RWPE2 (cell line): ENCODE measurements at regions not wholly inside any gene's neighbourhood (a gene's known extent, or its start where the extent isn't known, plus 50 kb on each side); places are given as distances from the start of the nearest gene placed in this dataset.
A peak's percentile ranks its signal among the peaks of the same experiment; 100 is the strongest.

Source experiments
- ATAC-seq: fragments of 200-7000 bp; cut with Tn5 transposase; 3 replicates; pipeline ENCODE4 v1.9.1; 2021; ENCODE audit warnings: low read depth
- DNase-seq: peaks from one replicate; pipeline ENCODE4 v3.0.0-alpha.2; 2020; ENCODE audit warnings: low spot score
- H3K27ac ChIP-seq: fragments of 450-650 bp; 2 replicates; pipeline ENCODE4 v1.5.1; 2017; ENCODE audit warnings: mild to moderate bottlenecking; ENCODE audit not compliant: poor library complexity, severe bottlenecking
- H3K27me3 ChIP-seq: fragments of 250-450 bp; sonication (Bioruptor Pico); 2 replicates; pipeline ENCODE4 v1.5.1; 2021; ENCODE audit warnings: mild to moderate bottlenecking, moderate library complexity; ENCODE audit not compliant: insufficient read depth, poor library complexity, severe bottlenecking
- H3K36me3 ChIP-seq: fragments of 250-450 bp; sonication (Bioruptor Pico); 2 replicates; pipeline ENCODE4 v1.5.1; 2020; ENCODE audit warnings: low read depth, mild to moderate bottlenecking, moderate library complexity
- H3K4me1 ChIP-seq: fragments of 250-450 bp; sonication (Bioruptor Pico); 2 replicates; pipeline ENCODE4 v1.5.1; 2021; ENCODE audit warnings: mild to moderate bottlenecking, moderate library complexity; ENCODE audit not compliant: insufficient read depth, poor library complexity, severe bottlenecking
- H3K4me3 ChIP-seq: fragments of 250-450 bp; sonication (Bioruptor Pico); 2 replicates; pipeline ENCODE4 v1.5.1; 2021; ENCODE audit warnings: mild to moderate bottlenecking, moderate library complexity; ENCODE audit not compliant: severe bottlenecking
- H3K9me3 ChIP-seq: fragments of 250-450 bp; sonication (Bioruptor Pico); 2 replicates; pipeline ENCODE4 v1.5.1; 2021; ENCODE audit warnings: mild to moderate bottlenecking, moderate library complexity; ENCODE audit not compliant: severe bottlenecking
- TF ChIP-seq, protein P1 (sequence below): fragments of 450-650 bp; IDR thresholded peaks from one replicate; pipeline ENCODE4 v1.5.1; 2017; ENCODE audit warnings: mild to moderate bottlenecking, moderate library complexity; ENCODE audit not compliant: poor library complexity, severe bottlenecking

DNA sequence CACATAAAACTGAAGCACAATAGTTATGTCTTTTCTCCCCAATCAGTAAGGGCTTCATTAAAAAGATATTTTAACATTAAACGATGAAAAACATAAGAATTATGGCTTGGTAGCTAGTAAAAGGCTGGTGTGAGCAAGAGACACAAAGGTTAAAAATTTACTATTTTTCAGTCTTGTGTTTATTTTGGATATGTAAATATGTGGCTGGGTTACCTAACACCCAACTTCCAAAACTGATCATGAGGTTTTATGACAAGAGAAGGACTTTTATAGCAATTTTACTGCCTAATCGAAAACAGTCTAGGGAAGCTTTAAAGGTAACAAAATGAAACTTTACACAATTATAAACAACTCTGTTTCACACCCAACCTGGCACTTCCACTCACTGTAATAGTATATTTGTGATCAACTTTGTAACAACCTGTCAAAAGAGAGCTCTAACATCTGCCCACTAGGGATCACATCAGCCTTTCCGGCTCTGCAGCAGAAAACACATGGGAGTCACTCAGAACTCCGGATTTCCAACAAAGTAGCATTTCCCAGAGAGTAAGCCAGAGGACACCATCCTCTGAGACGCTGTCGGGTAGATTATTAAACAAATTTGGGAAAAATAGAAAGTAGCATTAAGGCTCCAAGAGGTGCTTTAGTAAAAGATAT, 123.4 kb upstream of the C2CD4B start:
- Histone ChIP-seq H3K27ac (no peak overlapping the region), H3K9me3 (no peaks in the 10 kb centered on the region), H3K4me1 (no peaks in the 10 kb centered on the region), H3K27me3 (peaks cover 56% of the 10 kb centered on the region), H3K4me3 (no peak overlapping the region), H3K36me3 (no peaks in the 10 kb centered on the region)
- ATAC-seq: no peak
- DNase-seq: no peak
- TF ChIP-seq, protein P1, sequence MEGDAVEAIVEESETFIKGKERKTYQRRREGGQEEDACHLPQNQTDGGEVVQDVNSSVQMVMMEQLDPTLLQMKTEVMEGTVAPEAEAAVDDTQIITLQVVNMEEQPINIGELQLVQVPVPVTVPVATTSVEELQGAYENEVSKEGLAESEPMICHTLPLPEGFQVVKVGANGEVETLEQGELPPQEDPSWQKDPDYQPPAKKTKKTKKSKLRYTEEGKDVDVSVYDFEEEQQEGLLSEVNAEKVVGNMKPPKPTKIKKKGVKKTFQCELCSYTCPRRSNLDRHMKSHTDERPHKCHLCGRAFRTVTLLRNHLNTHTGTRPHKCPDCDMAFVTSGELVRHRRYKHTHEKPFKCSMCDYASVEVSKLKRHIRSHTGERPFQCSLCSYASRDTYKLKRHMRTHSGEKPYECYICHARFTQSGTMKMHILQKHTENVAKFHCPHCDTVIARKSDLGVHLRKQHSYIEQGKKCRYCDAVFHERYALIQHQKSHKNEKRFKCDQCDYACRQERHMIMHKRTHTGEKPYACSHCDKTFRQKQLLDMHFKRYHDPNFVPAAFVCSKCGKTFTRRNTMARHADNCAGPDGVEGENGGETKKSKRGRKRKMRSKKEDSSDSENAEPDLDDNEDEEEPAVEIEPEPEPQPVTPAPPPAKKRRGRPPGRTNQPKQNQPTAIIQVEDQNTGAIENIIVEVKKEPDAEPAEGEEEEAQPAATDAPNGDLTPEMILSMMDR: no peak

DNA sequence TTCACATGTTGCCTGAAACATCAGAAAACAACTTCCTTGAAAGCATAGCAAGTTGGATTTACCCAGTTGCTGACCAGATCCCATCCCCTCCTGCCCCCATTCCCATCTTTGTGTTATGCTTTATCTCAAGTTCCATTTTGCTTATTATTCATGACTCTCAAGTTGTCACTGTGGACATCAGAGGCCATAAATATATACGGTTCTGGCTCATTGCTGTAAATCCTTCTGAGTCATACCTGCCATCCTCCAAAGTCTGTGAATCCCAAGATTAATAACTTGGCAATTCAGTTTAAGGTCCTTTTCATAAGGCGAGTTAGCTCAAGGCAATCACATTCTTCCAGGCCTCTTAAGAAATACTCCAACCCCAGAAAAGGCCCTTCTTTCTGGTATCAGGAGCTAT, 126.2 kb upstream of the C2CD4B start:
- no peak overlapping the region for H3K4me3 ChIP-seq
- peaks cover 30% of the 10 kb centered on the region for H3K27me3 ChIP-seq
- TF ChIP-seq, protein P1: no peak
- no peaks in the 10 kb centered on the region for H3K4me1 ChIP-seq
- H3K27ac ChIP-seq: no peak overlapping the region
- 0 out of 3 replicates have a peak, but pooled peaks have one; percentile 23 for ATAC-seq
- H3K36me3 ChIP-seq: no peaks in the 10 kb centered on the region
- no peaks in the 10 kb centered on the region for H3K9me3 ChIP-seq
- DNase-seq: no peak

DNA sequence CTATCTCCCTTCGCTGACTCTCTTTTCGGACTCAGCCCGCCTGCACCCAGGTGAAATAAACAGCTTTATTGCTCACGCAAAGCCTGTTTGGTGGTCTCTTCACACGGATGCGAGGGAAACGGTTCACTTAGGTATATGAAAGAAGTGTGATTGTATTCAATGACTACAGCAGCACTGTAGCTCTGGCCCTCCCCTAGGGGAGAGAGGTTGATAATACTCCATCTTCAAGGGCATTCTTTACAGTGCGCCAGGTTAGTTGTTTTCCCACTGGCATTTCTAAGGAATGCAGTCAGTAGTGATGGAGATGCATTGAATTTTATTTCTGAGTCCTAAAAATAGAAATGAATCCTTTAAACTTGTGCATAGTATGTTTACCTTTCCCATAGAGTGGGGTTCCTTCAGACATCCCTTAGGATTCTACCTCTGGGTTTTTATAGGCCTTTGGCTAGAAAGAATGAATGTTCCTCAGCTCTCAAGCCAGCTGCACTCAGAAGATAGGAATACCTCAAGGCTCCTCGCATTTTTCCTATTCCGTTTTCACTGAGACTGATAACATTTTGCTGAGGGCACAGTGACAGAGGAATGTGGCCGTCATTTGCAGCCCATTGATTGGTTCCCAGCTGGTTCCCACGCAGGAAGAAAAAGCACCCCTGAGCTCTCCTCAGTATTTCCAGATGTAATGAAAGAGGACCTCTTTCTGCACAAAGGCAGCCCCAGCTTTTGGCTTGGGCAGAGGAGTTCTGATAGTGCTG, 131.8 kb upstream of the C2CD4B start:
- H3K36me3 ChIP-seq: no peaks in the 10 kb centered on the region

DNA sequence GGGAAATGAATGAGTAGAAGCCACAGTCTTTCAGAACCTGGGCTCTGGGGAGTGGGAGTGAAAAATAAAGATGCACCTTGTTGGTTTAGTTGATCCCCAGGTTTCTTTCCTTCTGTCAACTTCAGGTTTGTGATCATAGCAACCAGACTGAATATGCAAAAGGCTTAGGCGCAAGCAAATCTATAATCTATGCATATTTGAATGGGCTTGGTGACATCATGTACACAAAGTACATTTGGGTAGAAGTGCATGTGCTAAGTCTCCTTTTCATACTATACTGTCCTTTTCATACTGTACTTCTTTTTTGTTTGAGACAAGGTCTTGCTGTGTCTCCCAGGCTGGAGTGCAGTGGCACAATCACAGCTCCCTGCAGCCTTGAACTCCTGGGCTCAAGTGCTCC, 132.4 kb upstream of the C2CD4B start:
- ATAC-seq (no peak), DNase-seq (no peak)
- H3K36me3 ChIP-seq: no peaks in the 10 kb centered on the region
- TF ChIP-seq, protein P1: no peak
- H3K27ac ChIP-seq: no peak overlapping the region
- no peaks in the 10 kb centered on the region for H3K27me3 ChIP-seq
- H3K4me3 ChIP-seq: no peak overlapping the region
- no peaks in the 10 kb centered on the region for H3K4me1 ChIP-seq
- H3K9me3 ChIP-seq: no peaks in the 10 kb centered on the region

More for the DNA sequence above, 131.8 kb upstream of the C2CD4B start:
- no peak for DNase-seq
- no peaks in the 10 kb centered on the region for H3K9me3 ChIP-seq
- H3K27ac ChIP-seq: no peak overlapping the region
- no peaks in the 10 kb centered on the region for H3K27me3 ChIP-seq
- no peak overlapping the region for H3K4me3 ChIP-seq
- peak; percentile 44; the same call in 1 of the 3 replicates for ATAC-seq
- H3K4me1 ChIP-seq: no peaks in the 10 kb centered on the region
- TF ChIP-seq, protein P1: no peak

DNA sequence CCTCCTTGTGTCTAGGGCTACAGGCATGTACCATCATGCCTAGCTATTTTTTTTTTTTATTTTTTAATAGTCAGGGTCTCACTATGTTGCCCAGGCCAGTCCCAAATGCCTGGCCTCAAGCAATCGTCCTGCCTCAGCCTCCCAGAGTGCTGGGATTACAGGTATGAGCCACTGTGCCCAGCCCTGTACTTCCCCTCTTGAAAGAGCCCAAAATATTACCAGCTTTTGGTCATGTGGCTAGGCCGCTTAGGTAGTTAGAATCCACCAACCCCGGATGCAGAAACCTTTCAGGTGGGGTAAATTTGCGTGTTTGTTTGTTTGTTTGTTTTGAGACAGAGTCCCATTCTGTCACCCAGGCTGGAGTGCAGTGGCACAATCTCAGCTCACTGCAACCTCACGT, 132.8 kb upstream of the C2CD4B start:
- no peaks in the 10 kb centered on the region for H3K27me3 ChIP-seq
- no peaks in the 10 kb centered on the region for H3K36me3 ChIP-seq
- H3K4me1 ChIP-seq: no peaks in the 10 kb centered on the region
- TF ChIP-seq, protein P1: no peak
- DNase-seq (no peak), ATAC-seq (no peak)
- H3K27ac ChIP-seq: no peak overlapping the region
- no peak overlapping the region for H3K4me3 ChIP-seq
- H3K9me3 ChIP-seq: no peaks in the 10 kb centered on the region
